Activated CD8-positive, alpha-beta T cell treated with anti-CD3 and anti-CD28 coated beads, Interleukin-2, amount 10 ng/mL, durations not matched to agents 7 days and 5 days (primary cell): ENCODE measurements at regions not wholly inside any gene's neighbourhood (a gene's known extent, or its start where the extent isn't known, plus 50 kb on each side); places are given as distances from the start of the nearest gene placed in this dataset.

Source experiments
- ATAC-seq: fragments of 150-1000 bp; cut with Tn5 transposase; one replicate; pipeline ENCODE4 v1.10.0; 2021; ENCODE audit warnings: moderate library complexity
- CTCF ChIA-PET: fragments of 350-600 bp; sonication (Branson Sonifier 250); formaldehyde crosslinking; loops from one replicate; lab custom pipeline; 2021; ENCODE audit warnings: antibody characterized with exemption; lab: Charles Lee
- POLR2A ChIA-PET: fragments of 350-600 bp; sonication (Branson Sonifier 250); formaldehyde crosslinking; loops from one replicate; lab custom pipeline; 2021; ENCODE audit warnings: antibody characterized with exemption; lab: Charles Lee
- DNase-seq: peaks from one replicate; pipeline ENCODE4 v3.0.0-alpha.2; 2020
- H3K27ac Mint-ChIP-seq: one replicate; pipeline ENCODE4 v1.8.0; 2021; ENCODE audit warnings: mild to moderate bottlenecking, mixed read lengths
- H3K27me3 Mint-ChIP-seq: one replicate; pipeline ENCODE4 v1.8.0; 2021; ENCODE audit warnings: low read depth, mixed read lengths
- H3K36me3 Mint-ChIP-seq: one replicate; pipeline ENCODE4 v1.8.0; 2021; ENCODE audit warnings: low read depth, mixed read lengths
- H3K4me1 Mint-ChIP-seq: one replicate; pipeline ENCODE4 v1.8.0; 2021; ENCODE audit warnings: low read depth, mixed read lengths
- H3K4me3 Mint-ChIP-seq: one replicate; pipeline ENCODE4 v1.8.0; 2021; ENCODE audit warnings: mild to moderate bottlenecking, mixed read lengths
- H3K9me3 Mint-ChIP-seq: one replicate; pipeline ENCODE4 v1.8.0; 2022; ENCODE audit warnings: mixed read lengths; ENCODE audit not compliant: insufficient read depth

DNA sequence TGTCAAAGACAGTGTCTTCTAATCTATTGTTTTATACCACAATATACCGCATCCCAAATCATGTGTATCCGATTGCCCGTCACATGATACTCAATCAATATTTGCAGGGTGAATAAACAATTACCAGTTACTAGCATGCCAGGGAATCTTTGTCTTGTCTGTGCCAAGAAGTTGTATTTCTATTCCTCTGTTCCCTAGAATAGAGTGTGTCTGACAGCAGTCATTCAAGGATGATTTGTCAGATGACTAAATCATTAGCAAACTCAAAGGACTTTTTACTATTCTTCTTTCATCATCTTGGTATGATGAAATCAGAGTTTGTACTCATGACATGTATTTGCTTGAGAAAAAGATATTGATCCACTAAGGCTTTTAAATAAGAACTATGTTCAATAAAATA lies 348.8 kb downstream of the HTR1A start:
- Mint-ChIP-seq H3K27me3 (no peaks in the 10 kb centered on the region), H3K9me3 (peaks cover 7% of the 10 kb centered on the region), H3K4me3 (no peak overlapping the region), H3K4me1 (no peaks in the 10 kb centered on the region), H3K36me3 (no peaks in the 10 kb centered on the region), H3K27ac (no peak overlapping the region)
- CTCF ChIA-PET = no interaction called here
- POLR2A ChIA-PET = no interaction called here
- ATAC-seq = no peak
- DNase-seq = no peak

DNA sequence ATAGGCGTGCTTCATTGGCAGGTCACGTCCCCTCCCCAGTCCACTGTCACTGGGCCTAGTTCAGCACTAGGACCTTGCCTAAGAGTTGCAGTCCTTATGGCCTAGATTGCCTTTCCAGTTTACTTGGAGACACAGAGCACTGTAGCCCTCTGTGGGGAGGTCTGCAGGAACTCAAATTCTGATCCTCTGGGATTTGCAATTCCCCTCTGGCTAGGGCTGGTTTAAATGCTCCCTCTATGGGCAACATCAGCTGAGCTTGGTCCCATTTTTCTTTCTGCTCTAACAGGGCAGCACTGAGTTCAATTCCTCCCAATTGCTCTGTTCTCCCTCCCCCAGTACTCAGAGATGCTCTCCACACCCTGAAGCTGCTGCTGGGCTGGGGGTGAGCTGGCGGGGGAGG lies 358.2 kb downstream of the HTR1A start:
- ChIA-PET CTCF (no interaction called here), POLR2A (no interaction called here)
- peaks cover 10% of the 10 kb centered on the region for H3K9me3 Mint-ChIP-seq
- H3K36me3 Mint-ChIP-seq = no peaks in the 10 kb centered on the region
- H3K4me1 Mint-ChIP-seq = no peaks in the 10 kb centered on the region
- ATAC-seq (no peak), DNase-seq (no peak)
- H3K4me3 Mint-ChIP-seq = no peak overlapping the region
- no peaks in the 10 kb centered on the region for H3K27me3 Mint-ChIP-seq
- no peak overlapping the region for H3K27ac Mint-ChIP-seq

DNA sequence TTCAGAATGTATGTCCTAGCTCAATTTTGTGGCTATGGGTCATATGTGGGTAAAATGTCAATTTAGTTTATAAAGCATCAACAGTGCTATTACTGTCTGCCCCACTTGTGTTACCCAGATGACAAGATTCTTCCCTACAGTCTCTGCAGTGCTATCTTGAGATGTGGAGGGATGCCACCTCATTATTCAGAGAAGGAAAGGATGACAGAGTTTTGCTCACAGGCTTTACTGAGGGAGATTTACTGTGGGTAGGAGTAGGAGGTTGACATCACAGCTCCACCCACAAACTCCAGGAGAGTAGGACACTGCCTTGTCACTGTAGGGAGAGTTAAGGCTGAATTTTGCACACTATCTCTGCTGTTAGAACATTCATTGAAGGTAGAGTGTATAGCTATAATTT lies 359.3 kb downstream of the HTR1A start:
- no peak for DNase-seq
- Mint-ChIP-seq H3K27me3 (no peaks in the 10 kb centered on the region), H3K9me3 (peaks cover 10% of the 10 kb centered on the region), H3K36me3 (no peaks in the 10 kb centered on the region), H3K27ac (no peak overlapping the region), H3K4me1 (no peaks in the 10 kb centered on the region), H3K4me3 (no peak overlapping the region)
- POLR2A ChIA-PET = no interaction called here
- CTCF ChIA-PET = no interaction called here
- no peak for ATAC-seq

DNA sequence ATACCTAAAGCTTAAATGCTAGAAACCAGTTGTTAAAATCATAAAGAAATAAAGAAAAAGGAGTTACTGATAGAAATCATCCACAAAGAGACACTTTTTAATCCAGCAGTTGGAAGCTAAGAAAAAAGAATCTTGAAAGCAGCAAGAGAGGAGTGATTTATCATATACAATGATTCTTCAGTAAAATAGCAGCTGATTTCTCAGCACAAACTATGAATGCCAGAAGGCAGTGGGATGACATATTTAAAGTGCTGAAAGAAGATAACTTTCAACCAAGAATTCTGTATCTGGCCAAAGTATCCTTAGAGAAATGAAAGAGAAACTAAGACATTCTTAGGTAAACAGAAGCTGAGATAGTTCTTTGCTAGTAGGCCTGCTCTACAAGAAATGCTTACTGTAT lies 366.0 kb downstream of the HTR1A start:
- DNase-seq (no peak), ATAC-seq (no peak)
- Mint-ChIP-seq H3K4me1 (no peaks in the 10 kb centered on the region), H3K36me3 (no peaks in the 10 kb centered on the region), H3K27ac (no peak overlapping the region), H3K4me3 (no peak overlapping the region), H3K9me3 (peaks cover under 1% of the 10 kb centered on the region), H3K27me3 (no peaks in the 10 kb centered on the region)
- ChIA-PET CTCF (no interaction called here), POLR2A (no interaction called here)

DNA sequence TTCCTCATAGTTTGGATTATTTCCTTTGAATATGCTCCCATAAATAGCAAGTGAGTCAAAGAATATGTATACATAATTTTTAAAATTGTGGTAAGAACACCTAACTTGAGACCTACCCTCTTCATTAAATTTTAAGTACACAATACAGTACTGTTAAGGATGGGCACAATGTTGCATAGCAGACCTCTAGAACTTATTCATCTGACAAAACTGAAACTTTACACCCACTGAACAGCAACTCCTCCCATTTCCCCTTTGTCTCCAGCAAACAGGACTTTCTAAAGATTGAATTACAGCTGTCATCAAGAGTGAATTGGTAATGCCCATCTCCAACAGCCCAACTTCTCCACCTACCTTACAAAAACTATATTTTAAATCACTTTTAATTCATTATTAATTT lies 388.9 kb downstream of the HTR1A start:
- no peak for DNase-seq
- ATAC-seq = no peak
- Mint-ChIP-seq H3K27me3 (no peaks in the 10 kb centered on the region), H3K27ac (no peak overlapping the region), H3K36me3 (no peaks in the 10 kb centered on the region), H3K9me3 (peaks cover 11% of the 10 kb centered on the region), H3K4me3 (no peak overlapping the region), H3K4me1 (no peaks in the 10 kb centered on the region)
- ChIA-PET POLR2A (no interaction called here), CTCF (no interaction called here)

DNA sequence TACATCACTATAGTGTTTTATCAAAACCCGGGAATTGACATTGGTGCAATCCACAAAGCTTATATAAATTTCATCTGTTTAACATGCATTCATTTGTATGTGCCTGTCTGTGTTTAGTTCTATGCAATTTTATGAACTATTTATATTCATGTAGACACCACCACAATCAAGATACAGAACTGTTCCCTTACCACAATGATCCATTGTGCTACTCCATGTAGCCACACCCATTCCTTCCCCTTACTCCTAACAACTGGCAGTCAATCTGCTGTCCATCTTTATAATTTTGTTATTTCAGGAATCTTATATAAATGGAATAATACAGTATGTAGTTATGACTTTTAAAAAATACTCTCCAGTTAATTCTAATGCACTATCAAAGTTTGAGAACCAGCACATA lies 389.5 kb downstream of the HTR1A start:
- no peaks in the 10 kb centered on the region for H3K36me3 Mint-ChIP-seq
- H3K9me3 Mint-ChIP-seq = peaks cover 11% of the 10 kb centered on the region
- no peak overlapping the region for H3K27ac Mint-ChIP-seq
- H3K27me3 Mint-ChIP-seq = no peaks in the 10 kb centered on the region
- CTCF ChIA-PET = no interaction called here
- no peaks in the 10 kb centered on the region for H3K4me1 Mint-ChIP-seq
- POLR2A ChIA-PET = no interaction called here
- no peak for ATAC-seq
- no peak for DNase-seq
- H3K4me3 Mint-ChIP-seq = no peak overlapping the region

DNA sequence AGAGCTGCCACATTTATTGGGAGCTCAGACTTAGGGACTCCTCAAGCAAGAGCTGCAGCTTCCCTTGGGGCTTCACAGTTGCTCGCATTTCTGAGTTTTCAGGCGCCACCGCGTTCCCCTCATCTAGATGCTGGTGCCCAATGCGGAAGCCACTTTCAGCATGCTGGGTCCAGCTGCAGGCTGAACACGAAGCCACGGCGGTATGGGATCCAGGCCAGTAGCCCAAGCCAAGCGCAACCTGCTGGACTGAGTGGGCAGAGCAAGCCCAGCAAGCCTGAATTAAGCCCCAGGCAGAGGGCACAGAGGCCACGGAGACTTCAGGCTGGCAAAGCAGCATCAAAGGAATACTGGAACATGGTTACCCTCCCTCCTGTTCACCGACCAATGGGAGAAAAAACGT lies 391.5 kb downstream of the HTR1A start:
- DNase-seq (no peak), ATAC-seq (no peak)
- Mint-ChIP-seq H3K4me1 (no peaks in the 10 kb centered on the region), H3K4me3 (no peak overlapping the region), H3K36me3 (no peaks in the 10 kb centered on the region), H3K9me3 (peaks cover 11% of the 10 kb centered on the region), H3K27me3 (no peaks in the 10 kb centered on the region), H3K27ac (no peak overlapping the region)
- CTCF ChIA-PET = no interaction called here
- POLR2A ChIA-PET = no interaction called here

DNA sequence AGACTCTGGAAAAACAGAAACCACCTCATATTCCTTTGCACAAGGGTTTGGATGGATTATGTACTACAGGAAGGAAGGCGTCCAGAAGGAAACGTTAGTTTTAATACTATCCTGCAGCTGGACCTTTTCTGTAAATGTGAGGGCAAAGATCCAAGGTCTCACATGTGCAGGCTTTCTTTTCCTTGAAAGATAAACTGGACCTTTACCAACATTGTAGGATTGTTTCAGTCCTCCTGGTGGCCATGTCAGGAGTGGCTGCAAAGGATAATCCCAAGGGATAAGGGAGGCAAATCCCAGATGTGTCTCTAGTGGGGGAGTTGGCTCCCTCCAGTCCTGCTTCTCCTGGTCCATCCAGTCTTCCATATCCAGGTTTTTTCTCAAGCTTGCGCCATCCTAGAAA lies 397.5 kb downstream of the HTR1A start:
- no peak overlapping the region for H3K27ac Mint-ChIP-seq
- ATAC-seq = no peak
- no peaks in the 10 kb centered on the region for H3K36me3 Mint-ChIP-seq
- no peaks in the 10 kb centered on the region for H3K27me3 Mint-ChIP-seq
- POLR2A ChIA-PET = interaction anchor here (0.6 kb wide), 1 partner anchor 556 kb away, joined by 7 read pairs; no protein-coding TSS in a partner anchor
- peaks cover 30% of the 10 kb centered on the region for H3K9me3 Mint-ChIP-seq
- DNase-seq = no peak
- CTCF ChIA-PET = no interaction called here
- no peak overlapping the region for H3K4me3 Mint-ChIP-seq
- no peaks in the 10 kb centered on the region for H3K4me1 Mint-ChIP-seq

DNA sequence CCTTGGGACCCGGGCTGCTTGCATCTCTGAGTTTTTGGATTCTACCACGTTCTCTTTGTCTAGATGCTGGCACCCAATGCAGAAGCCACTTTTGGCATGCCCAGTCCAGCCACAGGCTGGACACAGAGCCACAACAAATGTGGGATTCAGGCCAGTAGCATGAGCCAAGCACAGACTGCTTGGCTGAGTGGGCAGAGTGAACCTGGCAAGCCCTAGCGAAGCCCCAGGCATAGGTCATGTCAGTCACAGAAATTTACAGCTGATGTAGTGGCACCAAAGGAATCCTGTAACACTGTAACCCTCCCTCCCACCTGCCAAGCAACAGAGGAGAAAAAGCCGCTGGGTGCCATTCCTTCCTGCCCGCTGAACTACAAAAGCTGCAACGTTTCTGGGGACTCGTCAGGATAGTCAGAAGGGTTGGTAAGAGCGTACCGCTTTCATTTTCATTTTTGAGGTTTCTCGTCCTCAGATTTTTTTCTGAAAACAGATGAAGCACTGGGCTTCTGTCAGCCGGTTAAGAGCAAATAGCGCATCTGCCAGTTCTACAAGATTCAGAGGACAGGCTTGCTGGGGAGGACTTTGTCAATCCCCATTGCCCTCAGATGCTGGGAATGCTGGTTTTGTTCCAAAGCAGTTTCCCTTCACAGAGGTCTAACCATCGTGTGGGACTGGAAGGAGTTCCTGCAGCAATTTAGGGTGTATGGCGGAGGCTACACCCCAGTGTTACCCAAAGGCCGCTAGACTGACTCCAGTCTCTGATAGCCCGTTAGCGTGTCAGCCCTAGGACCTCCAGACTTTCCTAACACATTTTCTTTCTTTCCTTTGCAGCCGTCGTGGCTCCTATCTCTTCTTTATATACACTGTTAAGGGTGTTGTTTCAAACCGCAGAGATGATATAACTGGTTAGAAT lies 399.0 kb downstream of the HTR1A start:
- Mint-ChIP-seq H3K4me1 (no peaks in the 10 kb centered on the region), H3K36me3 (no peaks in the 10 kb centered on the region), H3K27ac (no peak overlapping the region), H3K27me3 (no peaks in the 10 kb centered on the region), H3K9me3 (peaks cover 24% of the 10 kb centered on the region), H3K4me3 (no peak overlapping the region)
- POLR2A ChIA-PET = no interaction called here
- CTCF ChIA-PET = no interaction called here
- DNase-seq (no peak), ATAC-seq (no peak)

DNA sequence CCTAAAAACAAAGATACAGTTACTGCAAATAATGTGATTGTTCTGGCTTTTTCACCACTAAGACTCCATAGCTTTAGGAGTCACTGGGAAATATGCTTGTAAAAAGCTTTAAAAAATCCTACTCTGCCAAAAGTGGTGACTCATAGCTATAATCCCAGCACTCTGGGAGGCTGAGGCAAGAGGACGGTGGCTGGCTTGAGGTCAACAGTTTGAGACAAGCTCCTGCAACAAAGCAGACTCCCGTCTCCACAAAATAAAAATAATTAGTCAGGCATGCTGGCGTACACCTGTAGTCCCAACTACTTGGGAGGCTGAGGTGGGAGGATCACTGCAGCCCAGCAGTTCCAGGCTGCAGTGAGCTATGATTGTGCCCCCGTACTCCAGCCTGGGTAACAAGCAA lies 406.4 kb downstream of the HTR1A start:
- Mint-ChIP-seq H3K27me3 (no peaks in the 10 kb centered on the region), H3K36me3 (no peaks in the 10 kb centered on the region), H3K9me3 (peaks cover 11% of the 10 kb centered on the region), H3K4me1 (no peaks in the 10 kb centered on the region), H3K4me3 (no peak overlapping the region), H3K27ac (no peak overlapping the region)
- ChIA-PET POLR2A (no interaction called here), CTCF (no interaction called here)
- no peak for ATAC-seq
- no peak for DNase-seq

DNA sequence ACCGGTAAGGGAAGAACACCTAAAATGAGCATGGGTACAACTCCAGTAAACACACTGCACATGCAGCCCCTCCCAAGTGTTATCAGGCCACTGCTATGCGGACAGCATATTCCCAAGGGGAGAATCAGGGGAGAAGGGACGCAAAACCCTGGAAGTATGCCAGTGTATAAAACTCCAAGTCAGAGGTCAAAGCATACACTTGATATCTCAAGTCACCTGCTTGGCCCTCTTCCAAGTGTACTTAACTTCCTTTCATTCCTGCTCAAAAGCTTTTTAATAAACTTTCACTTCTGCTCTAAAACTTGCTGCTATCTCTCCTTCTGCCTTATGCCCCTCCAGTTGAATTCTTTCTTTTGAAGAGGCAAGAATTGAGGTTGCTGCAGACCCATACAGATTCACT lies 408.1 kb downstream of the HTR1A start:
- DNase-seq (no peak), ATAC-seq (no peak)
- Mint-ChIP-seq H3K27ac (no peak overlapping the region), H3K36me3 (no peaks in the 10 kb centered on the region), H3K9me3 (peaks cover 3% of the 10 kb centered on the region), H3K27me3 (no peaks in the 10 kb centered on the region), H3K4me3 (no peak overlapping the region), H3K4me1 (no peaks in the 10 kb centered on the region)
- POLR2A ChIA-PET = no interaction called here
- CTCF ChIA-PET = no interaction called here

DNA sequence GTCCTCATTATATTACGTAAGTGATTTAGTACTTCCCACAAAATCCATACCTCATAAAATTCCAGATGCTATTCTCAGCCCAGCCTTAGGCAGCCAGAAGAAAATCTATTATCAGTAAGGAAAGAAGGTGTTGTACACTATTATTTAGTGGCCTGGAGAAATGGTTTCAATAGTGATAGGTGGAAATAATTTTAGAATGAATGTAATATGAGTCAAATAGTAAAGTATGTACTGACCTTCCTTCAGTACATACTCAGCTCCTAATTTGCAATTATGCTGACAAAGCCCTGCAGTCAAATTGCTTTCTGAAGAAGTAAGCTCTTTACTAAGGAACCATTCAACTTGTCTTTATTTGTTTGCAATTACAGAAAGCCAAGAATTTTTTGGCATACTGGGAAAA lies 409.2 kb downstream of the HTR1A start:
- CTCF ChIA-PET = no interaction called here
- H3K27me3 Mint-ChIP-seq = no peaks in the 10 kb centered on the region
- H3K9me3 Mint-ChIP-seq = peaks cover 3% of the 10 kb centered on the region
- DNase-seq = no peak
- H3K27ac Mint-ChIP-seq = no peak overlapping the region
- no peak overlapping the region for H3K4me3 Mint-ChIP-seq
- H3K4me1 Mint-ChIP-seq = no peaks in the 10 kb centered on the region
- no peaks in the 10 kb centered on the region for H3K36me3 Mint-ChIP-seq
- ATAC-seq = no peak
- POLR2A ChIA-PET = no interaction called here
